Renal cortical epithelial cell (primary cell): ENCODE measurements at regions not wholly inside any gene's neighbourhood (a gene's known extent, or its start where the extent isn't known, plus 50 kb on each side); places are given as distances from the start of the nearest gene placed in this dataset.
"Not testable (repeated sequence)": the region's sequence is repeated elsewhere in the genome, so short reads cannot be mapped to it uniquely, and the experiment has no call there.

Experiments
- DNase-seq: peaks from one replicate; pipeline ENCODE4 v3.0.0-alpha.2; 2011; ENCODE audit warnings: low read depth

DNA sequence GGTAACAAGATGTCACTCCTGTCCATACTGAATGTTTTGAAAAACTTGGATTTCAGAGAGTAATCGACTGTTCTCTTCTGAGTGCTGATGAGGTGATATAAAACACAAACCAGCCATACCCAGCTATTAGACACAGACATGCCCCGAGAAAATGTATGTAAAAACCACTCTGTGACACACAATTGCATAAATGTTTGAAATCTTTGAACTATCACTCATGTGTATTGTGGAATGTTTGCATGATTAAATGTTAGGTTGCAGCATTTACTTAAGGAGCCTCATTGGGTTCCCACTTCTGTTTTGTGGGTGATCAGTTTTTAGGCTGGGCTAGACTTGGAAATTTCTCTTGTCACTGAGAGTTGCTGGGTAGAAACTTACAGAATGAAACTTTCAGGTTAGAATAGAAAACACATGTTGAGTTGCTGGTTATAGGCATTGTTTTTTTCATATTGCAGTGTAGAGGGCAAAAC, 270.4 kb upstream of the B3GALT2 start:
- peak; percentile 9 for DNase-seq

DNA sequence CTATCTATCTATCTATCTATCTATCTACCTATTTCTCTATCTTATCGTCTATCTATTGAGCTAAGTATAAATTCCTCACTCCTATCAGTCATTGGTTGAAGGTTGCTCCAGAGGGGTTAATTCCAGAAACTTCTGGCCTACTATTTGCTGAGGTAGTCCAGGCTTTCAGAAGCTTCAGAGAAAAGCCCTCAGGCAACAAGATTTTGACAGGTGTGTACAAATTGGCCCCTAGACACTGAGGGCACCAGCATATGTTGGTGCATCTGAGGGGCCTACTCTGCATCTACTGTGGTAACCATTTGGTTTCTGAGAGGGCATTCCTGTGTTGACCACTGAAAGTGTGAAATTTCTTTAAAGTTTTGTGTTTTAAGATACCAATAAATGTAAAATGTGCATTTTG, 265.2 kb upstream of the B3GALT2 start:
- DNase-seq: no peak

DNA sequence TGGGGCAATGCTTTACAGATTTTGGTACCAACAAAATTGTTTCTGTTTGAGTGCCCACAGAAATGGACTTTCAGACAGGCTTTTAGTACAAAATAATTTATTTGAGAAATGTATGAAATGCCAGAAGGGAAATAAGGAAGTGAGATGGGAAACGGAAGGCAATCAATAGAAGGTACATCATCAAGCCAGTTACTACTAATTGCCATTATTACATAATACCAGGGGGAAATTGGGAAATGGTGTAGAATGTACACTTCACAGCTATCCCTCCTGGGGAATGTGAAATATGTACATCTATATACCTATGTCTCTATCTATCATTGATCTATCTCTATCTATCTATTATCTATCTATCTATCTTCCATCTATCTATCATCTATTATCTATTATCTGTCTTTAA, 264.6 kb upstream of the B3GALT2 start:
- DNase-seq: no peak

DNA sequence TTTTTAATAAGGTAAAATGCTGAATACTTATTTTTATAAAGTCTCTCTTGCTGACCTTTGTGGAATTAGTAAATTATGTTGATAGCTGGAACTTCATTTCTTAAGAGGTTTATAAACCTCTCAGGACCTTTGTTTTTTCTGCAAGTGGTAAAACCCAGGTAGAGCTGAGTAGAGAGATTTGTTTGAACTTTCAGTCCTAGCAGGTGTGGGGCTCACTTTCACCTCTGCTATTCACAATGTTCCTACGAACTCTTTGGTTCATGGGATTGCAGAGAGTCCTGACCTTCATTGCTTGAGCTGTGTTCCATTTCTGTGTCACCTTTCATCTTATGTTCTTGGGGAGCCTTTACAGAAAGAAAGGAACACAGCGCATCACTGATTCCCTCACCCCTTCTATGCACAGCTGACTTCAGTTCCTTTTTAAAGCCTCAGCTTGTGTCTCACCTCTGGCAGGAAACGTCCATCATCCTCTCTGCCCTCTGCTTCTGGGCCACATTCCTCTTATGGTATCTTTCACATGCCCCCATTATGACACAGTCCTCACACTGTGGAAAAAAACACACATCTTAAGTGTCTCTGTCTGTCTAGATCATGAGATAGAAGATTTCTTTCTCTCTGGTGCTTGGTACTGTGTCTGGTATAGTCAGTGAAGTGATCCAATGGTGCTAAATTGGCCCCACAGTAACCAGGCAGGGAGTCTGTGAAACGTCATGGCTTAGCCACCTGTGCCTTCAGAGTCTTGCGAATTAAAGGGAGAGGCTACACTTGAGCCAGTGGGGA, 262.5 kb upstream of the B3GALT2 start:
- DNase-seq: no peak

DNA sequence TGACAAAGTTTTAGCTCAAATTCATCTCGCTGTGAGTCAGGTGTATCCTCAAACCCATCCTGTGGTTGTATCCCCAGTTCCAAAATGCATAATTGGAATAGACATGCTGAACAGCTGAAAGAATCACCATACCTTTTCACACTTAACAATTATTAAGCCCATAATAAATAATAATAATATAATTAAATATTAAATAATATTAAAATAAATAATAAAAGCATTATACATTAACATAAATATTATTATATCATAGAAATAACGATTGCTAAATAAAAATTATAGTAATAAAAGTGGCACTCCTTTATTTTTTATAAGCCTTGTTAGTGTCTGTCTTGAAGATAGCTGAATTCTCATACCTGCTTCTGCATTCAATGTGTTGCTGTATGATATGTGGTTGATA, 257.5 kb upstream of the B3GALT2 start:
- no peak for DNase-seq

DNA sequence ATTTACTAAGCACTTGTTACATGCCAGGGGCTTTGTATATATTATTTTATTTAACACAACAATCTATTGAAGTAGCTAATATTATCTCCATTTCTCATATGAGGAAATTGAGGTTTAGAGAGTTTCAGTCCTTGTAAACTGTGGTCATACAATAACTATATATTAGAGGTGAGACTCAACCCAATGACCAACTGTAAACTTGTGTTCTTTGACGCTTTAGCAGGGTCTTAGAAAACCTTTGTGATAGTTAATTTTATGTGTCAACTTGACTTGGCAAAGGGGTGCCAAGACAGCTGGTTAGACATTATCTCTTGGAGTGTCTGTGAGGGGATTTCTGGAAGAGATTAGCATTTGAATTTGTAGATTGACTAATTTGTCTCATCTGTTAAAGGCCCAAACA, 252.4 kb upstream of the B3GALT2 start:
- no peak for DNase-seq

DNA sequence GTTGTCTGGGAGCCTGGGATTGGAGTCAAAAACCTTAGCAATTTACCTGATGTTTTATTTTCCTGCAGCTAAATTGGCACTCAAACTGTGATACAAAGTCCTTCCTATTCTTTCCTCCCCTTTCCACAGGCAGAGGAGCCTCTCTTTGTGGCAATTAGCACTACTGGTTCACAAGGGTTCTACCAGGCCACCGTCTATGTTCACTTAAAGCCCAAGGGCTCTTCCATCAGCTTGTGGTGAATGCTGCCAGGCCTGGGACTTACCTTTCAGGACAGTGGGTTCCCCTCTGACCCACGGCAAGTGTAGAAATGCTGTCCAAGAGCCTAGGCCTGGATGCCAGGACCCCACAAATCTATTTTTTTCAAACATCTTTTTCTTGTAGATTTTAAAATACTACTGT, 251.9 kb upstream of the B3GALT2 start:
- DNase-seq: no peak

DNA sequence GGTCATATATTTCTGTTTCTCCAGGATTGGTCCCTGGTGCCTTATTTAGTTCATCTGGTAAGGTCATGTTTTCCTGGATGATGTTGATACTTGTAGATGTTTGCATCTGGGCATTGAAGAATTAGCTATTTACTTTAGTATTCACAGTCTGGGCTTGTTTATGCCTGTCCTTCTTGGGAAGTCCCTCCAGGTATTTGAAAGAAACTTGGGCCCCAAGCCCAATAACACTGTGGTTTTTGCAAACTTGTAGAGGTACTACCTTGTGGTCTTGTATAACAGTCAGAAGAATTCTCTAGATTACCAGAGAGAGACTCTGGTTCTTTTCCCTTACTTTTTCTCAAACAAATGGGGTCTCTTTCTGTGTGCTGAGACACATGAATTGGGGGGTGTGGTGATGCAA, 251.4 kb upstream of the B3GALT2 start:
- DNase-seq: no peak

DNA sequence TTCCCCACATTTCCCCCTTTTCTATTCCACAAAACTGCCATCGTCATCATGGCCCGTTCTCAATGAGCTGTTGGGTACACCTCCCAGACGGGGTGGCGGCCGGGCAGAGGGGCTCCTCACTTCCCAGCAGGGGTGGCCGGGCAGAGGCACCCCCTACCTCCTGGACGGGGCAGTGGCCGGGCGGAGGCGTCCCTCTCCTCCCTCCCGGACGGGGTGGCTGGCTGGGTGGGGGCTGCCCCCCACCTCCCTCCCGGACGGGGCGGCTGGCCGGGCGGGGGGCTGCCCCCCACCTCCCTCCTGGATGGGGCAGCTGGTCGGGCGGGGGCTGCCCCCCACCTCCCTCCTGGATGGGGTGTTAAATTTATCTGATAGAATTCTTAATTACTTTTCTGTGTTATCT, 250.9 kb upstream of the B3GALT2 start:
- not testable (repeated sequence) for DNase-seq

DNA sequence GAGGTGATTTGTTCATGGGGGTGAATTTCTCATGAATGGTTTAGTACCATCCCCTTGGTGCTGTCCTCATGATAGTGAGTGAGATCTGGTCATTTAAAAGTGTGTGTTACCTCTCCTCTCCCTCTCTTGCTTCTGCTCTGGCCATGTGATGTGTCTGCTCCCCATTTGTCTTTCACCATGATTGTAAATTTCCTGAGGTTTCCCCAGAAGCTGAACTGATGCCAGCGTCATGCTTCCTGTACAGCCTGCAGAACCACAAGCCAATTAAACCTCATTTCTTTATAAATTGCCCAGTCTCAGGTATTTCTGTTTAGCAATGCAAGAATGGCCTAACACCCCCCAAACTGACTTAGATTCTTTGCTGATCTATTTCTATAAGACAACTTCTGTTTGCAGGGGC, 249.4 kb upstream of the B3GALT2 start:
- DNase-seq: no peak

DNA sequence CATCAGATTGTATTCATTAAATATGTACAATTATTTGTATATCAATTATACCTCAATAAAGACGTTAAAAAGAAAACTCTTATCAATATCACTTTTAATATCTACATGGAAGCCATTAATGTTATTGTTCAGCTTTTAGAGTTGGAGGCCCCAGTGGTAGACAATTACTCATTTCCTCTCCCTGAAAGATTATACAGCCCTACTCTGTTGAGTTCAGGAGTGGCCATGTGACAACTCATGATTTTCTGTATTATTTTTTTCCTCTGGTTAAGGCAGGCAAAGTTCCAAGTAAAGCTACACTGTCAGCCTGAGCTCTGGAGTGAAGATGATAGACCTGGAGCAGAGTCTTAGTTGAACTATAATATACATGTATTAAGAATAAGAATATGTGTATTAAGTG, 247.9 kb upstream of the B3GALT2 start:
- no peak for DNase-seq

DNA sequence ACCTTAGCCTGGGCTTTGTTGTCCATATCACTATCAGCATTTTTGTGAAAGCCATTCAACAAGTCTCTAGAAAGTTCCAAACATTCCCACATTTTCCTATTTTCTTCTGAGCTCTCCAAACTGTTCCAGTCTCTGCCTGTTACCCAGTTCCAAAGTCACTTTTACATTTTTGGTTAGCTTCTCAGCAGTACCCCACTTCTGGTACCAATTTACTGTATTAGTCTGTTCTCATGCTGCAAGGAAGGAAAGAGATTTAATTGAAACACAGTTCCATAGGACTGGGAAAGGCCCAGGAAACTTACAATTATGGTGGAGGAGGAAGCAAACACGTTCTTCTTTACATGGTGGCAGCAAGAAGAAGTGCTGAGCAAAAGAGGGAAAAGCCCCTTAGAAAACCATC, 247.2 kb upstream of the B3GALT2 start:
- DNase-seq: no peak

DNA sequence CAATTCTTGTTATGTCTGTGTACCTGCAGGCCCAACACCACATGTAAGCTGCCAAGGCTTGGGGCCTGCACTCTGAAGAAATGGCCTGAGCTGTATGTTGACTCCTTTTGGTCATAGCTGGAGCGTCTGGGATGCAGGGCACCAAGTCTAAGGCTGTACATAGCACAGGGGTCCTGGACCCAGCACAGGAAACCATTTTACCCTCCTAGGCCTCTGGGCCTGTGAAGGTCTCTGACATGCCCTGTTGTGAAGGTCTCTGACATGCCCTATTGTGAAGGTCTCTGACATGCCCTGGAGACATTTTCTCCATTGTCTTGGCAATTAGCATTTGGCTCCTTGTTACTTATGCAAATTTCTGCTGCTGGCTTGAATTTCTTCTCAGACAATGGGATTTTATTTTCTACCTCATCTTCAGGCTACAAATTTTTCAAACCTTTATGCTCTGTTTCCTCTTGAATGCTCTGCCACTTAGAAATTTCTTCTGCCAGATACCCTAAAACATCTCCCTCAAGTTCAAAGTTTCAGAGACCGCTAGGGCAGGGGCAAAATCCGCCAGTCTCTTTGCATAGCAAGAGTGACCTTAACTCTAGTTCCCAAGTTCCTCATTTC, 246.7 kb upstream of the B3GALT2 start:
- no peak for DNase-seq

DNA sequence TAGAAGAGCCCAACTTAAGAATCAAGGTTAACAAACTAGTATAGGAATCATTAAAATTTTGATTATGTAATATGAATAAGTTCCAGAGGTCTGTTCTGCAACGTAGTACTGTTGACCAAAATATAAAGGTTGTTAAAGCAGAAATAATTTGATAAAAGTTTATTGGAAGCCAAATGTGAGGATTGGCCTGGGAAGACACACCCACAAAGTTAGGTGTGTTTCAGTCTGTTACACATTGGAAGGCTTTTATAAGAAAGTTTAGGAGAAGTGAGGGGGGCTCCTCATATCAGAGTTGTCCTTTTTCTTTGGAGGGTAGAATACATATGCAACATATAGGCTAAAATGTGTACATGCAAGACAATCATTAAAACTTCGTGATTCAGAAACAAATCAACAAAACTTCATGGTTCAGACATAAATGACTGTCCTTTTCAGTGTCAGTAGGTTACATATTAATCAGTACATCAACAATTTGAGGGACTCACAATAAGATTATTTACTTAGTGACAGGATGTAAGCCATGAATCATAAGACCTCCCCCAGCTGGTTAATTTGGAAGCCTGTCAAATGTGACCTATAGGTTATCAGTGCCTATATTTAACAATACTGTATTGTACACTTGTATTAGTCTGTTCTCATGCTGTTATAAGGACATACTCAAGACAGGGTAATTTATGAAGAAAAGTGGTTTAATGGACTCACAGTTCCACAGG, 245.0 kb upstream of the B3GALT2 start:
- peak; percentile 66 for DNase-seq

DNA sequence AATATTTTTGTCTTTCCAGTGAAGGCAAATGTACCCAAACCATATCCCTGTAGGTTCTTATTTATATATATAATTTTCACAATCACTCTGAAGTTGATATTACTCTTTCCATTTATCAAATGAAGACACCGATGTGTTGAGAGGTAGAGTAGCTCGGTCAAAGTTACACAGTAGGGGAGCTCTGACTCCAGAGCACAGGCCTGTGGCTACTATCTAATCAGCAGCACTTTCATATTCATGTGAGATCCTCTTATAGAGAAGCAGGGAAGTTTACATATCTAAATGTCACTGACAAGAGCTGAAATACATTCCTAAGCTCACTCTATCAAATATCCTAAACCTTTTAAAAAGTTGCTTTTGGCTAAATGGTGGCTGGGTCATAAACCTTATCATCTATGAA, 241.1 kb upstream of the B3GALT2 start:
- no peak for DNase-seq

DNA sequence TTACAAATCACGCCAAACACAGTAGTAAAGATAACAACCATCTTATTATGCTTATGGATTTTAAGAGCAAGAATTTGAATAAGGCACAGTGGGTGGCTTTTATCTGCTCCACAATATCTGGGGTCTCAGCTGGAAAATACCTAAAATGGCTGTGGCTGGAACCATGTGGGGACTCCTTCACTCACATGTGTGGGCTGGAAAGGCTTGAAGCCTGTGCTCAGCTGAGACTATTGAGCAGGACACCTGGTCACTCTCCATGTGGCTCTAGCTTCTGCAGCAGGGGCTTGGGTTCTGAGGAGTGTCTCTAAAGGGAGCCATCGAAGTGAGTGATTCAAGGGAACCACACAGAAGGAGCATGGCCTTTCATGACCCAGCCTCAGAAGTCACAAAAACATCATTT, 239.6 kb upstream of the B3GALT2 start:
- DNase-seq: no peak

DNA sequence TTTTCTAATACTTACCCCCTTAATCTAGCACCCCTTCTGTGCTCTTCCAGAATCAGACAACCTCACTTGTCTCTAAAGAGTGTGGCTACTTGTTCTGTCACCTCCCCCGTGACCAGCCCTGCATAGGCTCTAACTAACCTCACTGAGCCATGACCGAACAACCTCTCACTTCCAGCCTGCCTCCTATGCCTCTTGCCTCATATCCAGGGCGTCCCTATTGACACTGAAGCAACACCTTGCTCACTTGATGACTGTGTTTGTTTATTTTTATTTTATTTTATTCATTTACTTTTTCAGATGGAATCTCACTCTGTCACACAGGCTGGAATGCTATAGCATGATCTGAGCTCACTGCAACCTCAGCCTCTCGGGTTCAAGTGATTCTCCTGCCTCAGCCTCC, 235.1 kb upstream of the B3GALT2 start:
- peak; percentile 55 for DNase-seq

DNA sequence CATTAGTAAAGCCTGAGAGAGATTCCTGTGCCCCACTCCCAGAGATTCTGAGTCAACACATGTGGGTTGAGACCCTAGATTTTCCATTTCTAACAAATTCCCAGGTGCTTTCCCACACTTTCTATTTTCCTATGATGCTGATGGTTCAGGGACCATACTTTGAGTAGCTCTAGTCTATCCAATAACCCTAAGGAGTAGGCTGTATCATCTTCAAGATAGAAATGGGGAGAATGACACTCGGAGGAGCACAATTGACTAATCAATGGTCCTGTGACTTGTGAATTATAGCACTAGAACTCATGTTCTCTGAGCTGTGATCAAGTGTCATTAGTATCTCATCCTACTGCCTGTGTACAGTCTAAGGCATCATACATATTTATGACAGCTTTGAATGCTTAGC, 232.9 kb upstream of the B3GALT2 start:
- no peak for DNase-seq

DNA sequence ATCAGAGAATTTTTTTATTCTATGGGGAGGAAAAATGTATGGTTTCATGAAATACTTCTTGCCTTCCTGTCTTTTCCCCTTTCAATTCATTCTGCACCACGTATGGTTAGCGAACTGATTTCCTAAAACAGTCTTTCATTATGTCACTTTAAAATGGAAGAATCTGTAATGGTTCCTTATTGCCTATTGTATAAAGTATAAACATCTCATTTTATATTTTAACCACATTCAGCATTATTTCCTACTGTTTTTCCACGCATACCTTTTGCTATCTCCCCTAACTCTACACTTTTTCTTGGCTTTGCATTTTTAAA, 232.3 kb upstream of the B3GALT2 start:
- DNase-seq: no peak

DNA sequence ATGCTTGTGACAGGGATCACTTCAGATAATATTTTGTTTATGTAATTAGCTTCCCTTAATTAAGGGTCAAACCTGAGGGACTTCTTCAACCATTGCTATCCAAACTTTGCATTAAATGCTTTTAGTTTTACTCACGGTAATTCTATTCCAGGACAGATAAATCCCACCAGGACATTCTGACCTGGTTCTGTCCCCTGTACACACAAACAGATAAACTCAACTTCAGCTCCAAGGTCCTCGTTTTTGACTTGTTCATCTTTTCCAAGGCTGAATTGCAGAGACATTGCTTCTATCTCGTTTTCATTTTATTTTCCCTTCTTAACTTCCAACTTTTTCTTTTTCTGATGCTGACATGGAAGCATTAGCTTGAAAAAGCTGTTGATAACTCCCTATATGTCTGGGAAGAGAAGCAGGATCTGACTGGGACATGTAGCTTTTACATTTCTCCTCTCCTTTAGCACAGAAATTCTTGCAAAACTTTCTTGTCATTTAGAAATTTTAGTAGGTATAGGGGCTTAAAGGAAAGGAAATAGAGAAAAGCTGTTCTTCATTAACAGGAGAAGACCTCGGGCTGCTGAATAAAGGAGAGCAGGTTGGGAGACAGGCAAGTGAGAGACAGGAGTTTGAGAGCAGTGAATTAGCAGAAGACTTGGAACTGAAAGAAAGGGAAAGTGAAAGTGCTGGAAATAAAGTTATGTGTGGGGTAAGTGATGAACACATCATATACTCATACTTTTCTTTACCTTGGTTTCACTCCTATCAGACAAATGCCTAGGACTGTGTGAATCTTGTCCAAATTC, 231.7 kb upstream of the B3GALT2 start:
- peak; percentile 60 for DNase-seq

DNA sequence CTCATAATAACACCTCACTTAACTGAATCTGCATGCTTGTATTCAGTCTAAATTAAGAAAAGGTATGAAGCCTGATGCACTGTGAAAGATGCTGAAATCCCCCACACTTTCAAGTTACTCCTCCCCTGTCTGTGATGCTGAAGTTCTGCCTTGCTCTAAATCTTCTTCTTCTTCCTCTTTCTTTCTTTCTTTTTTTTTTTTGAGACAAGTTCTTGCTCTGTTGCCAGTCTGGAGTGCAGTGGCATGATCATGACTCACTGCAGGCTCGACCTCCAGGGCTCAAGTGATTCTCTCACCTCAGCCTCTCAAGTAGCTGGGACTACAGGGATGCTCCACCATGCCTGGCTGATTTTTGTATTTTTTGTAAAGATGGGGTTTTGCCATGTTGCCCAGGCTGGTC, 231.0 kb upstream of the B3GALT2 start:
- DNase-seq: peak; percentile 79

DNA sequence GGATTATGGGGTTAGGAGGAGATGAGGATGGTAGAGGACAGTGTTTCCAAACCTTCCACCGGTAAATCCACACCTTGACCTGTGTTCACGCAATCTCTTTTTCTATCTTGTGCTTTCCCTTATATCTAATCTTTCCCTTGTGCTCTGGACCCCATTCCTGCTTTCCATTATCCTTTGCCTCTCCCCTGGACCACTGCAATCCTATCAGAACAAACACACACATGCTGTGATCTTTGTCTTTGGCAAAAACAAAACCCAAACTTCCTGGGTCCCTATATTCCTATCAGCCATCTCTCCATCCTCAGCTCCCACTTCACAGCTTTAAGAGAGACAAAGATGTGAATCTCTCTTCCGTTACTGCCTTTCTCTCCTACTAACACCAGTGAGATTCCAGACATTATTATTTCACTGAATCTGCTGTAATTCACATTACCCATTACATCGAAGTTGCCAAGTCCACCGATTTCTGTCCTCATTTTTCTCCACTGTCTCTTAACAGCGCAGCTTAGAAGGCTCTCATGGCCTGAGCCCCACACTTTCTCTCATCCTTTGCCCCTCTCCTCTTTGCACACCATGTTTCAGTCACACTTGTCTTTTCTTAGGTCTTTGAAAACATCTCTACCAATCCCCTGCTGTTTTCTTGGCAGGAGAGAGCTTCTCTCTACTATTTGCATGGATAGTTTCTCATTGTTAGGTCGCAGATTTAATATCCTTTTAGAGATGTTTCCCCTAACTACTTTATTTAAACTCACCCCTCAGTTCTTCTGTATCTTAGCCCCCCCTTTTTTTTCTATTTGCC, 230.0 kb upstream of the B3GALT2 start:
- no peak for DNase-seq
